ENCODE measurements at regions not wholly inside any gene's neighbourhood (a gene's known extent, or its start where the extent isn't known, plus 50 kb on each side); places are given as distances from the start of the nearest gene placed in this dataset.
A peak's percentile ranks its signal among the peaks of the same experiment; 100 is the strongest.
"Not testable (repeated sequence)": the region's sequence is repeated elsewhere in the genome, so short reads cannot be mapped to it uniquely, and the experiment has no call there.

GRCh38 chr10:80750268-80750667, 212.6 kb downstream of the SH2D4B start:
- no peak for DNase-seq

- no peak for DNase-seq
Measured at GRCh38 chr10:80751940-80752339, 214.2 kb downstream of the SH2D4B start.

- no peak for DNase-seq
Measured at GRCh38 chr10:80753612-80754011, 215.9 kb downstream of the SH2D4B start.

- DNase-seq = no peak
Measured at GRCh38 chr10:80755893-80756292, 218.2 kb downstream of the SH2D4B start.

- DNase-seq = no peak
Measured at GRCh38 chr10:80759693-80760092, 222.0 kb downstream of the SH2D4B start.

GRCh38 chr10:80760914-80761371, 223.2 kb downstream of the SH2D4B start:
- DNase-seq = no peak

GRCh38 chr10:80767963-80768362, 230.3 kb downstream of the SH2D4B start:
- DNase-seq = no peak

GRCh38 chr10:80769700-80770160, 232.0 kb downstream of the SH2D4B start:
- no peak for DNase-seq

- DNase-seq = no peak
Measured at GRCh38 chr10:80770239-80770638, 232.5 kb downstream of the SH2D4B start.

GRCh38 chr10:80771285-80771684, 233.6 kb downstream of the SH2D4B start:
- no peak for DNase-seq

- no peak for DNase-seq
Measured at GRCh38 chr10:80771902-80772555, 234.3 kb downstream of the SH2D4B start.

- no peak for DNase-seq
Measured at GRCh38 chr10:80772596-80772995, 234.9 kb downstream of the SH2D4B start.

- DNase-seq = no peak
Measured at GRCh38 chr10:80784695-80785094, 247.0 kb downstream of the SH2D4B start.

GRCh38 chr10:80786322-80786721, 248.6 kb downstream of the SH2D4B start:
- no peak for DNase-seq

- DNase-seq = no peak
Measured at GRCh38 chr10:80787952-80788351, 250.2 kb downstream of the SH2D4B start.

- DNase-seq = no peak
Measured at GRCh38 chr10:80794994-80795393, 257.3 kb downstream of the SH2D4B start.

GRCh38 chr10:80805343-80806020, 267.8 kb downstream of the SH2D4B start:
- no peak for DNase-seq

- DNase-seq = no peak
Measured at GRCh38 chr10:80814147-80814652, 276.5 kb downstream of the SH2D4B start.

- no peak for DNase-seq
Measured at GRCh38 chr10:80829151-80829550, 291.4 kb downstream of the SH2D4B start.

GRCh38 chr10:80829562-80829961, 291.9 kb downstream of the SH2D4B start:
- no peak for DNase-seq

GRCh38 chr10:80832693-80833092, 295.0 kb downstream of the SH2D4B start:
- not testable (repeated sequence) for DNase-seq

- DNase-seq = peak in 7 of 56 donors; percentile 0 to 14 (median 2)
Measured at GRCh38 chr10:80855348-80855971, 317.8 kb downstream of the SH2D4B start.
